GM10266 (cell line): ENCODE measurements at regions not wholly inside any gene's neighbourhood (a gene's known extent, or its start where the extent isn't known, plus 50 kb on each side); places are given as distances from the start of the nearest gene placed in this dataset.

Source experiments
- DNase-seq: peaks from one replicate; pipeline ENCODE4 v3.0.0; 2012; ENCODE audit errors: extremely low spot score
- CTCF ChIP-seq: IDR thresholded peaks from 2 replicates; pipeline ENCODE4 v1.5.1; 2012; ENCODE audit warnings: mild to moderate bottlenecking, low read depth; ENCODE audit not compliant: control insufficient read depth, insufficient read depth; ENCODE audit errors: missing control alignments

- DNase-seq = no peak
- no peak for TF ChIP-seq CTCF
These were observed 143.9 kb downstream of the SOX3 start for GRCh38 chrX:140360924-140361323.

GRCh38 chrX:140360284-140360683, 144.6 kb downstream of the SOX3 start:
- TF ChIP-seq CTCF = no peak
- DNase-seq = no peak

- TF ChIP-seq CTCF = no peak
- no peak for DNase-seq
These were observed 148.9 kb downstream of the SOX3 start for GRCh38 chrX:140355922-140356321.

GRCh38 chrX:140355429-140355828, 149.4 kb downstream of the SOX3 start:
- DNase-seq = no peak
- no peak for TF ChIP-seq CTCF

- no peak for DNase-seq
- no peak for TF ChIP-seq CTCF
These were observed 150.3 kb downstream of the SOX3 start for GRCh38 chrX:140354431-140355120.

GRCh38 chrX:140346729-140347128, 158.1 kb downstream of the SOX3 start:
- no peak for TF ChIP-seq CTCF
- no peak for DNase-seq

- TF ChIP-seq CTCF = no peak
- DNase-seq = no peak
These were observed 161.5 kb downstream of the SOX3 start for GRCh38 chrX:140343226-140343868.
